GM23338 (cell line): ENCODE measurements at regions not wholly inside any gene's neighbourhood (a gene's known extent, or its start where the extent isn't known, plus 50 kb on each side); places are given as distances from the start of the nearest gene placed in this dataset.

Experiments
- ATAC-seq: fragments of 200-7000 bp; cut with Tn5 transposase; 3 replicates; pipeline ENCODE4 v1.9.1; 2020
- DNase-seq: peaks from one replicate; pipeline ENCODE4 v3.0.0-alpha.2; 2015; ENCODE audit warnings: low spot score
- H2AFZ ChIP-seq: fragments of 200-600 bp; sonication (generic); 2 replicates; pipeline ENCODE4 v1.8.0; 2016; ENCODE audit warnings: antibody characterized with exemption, mild to moderate bottlenecking, moderate library complexity
- H3F3A ChIP-seq: fragments of 200-600 bp; sonication (generic); replicated peaks from 2 replicates; pipeline ENCODE4 v1.8.0; 2017; ENCODE audit warnings: antibody characterized with exemption, mixed run types, low read depth
- H3K27ac ChIP-seq: fragments of 200-600 bp; sonication (generic); 2 replicates; pipeline ENCODE4 v1.6.1; 2016; ENCODE audit warnings: low read depth
- H3K27me3 ChIP-seq: fragments of 200-600 bp; sonication (generic); 2 replicates; pipeline ENCODE4 v1.8.0; 2016; ENCODE audit warnings: mild to moderate bottlenecking, mixed run types, moderate library complexity; ENCODE audit not compliant: insufficient read depth
- H3K36me3 ChIP-seq: fragments of 200-600 bp; sonication (generic); 2 replicates; pipeline ENCODE4 v1.8.0; 2016; ENCODE audit warnings: mild to moderate bottlenecking; ENCODE audit not compliant: insufficient read depth
- H3K4me1 ChIP-seq: fragments of 200-600 bp; sonication (generic); 2 replicates; pipeline ENCODE4 v1.8.0; 2016; ENCODE audit warnings: mild to moderate bottlenecking, moderate library complexity; ENCODE audit not compliant: insufficient read depth
- H3K4me2 ChIP-seq: fragments of 200-600 bp; sonication (generic); 2 replicates; pipeline ENCODE4 v1.7.1; 2017; ENCODE audit warnings: mixed run types
- H3K4me3 ChIP-seq: fragments of 200-600 bp; sonication (generic); 2 replicates; pipeline ENCODE4 v1.6.1; 2016; ENCODE audit warnings: mixed run types
- H3K79me2 ChIP-seq: fragments of 200-600 bp; sonication (generic); replicated peaks from 2 replicates; pipeline ENCODE4 v1.8.0; 2017; ENCODE audit warnings: mild to moderate bottlenecking; ENCODE audit not compliant: insufficient read depth
- H3K9me2 ChIP-seq: fragments of 200-600 bp; sonication (generic); 2 replicates; pipeline ENCODE4 v1.8.0; 2017; ENCODE audit not compliant: insufficient read depth
- H4K20me1 ChIP-seq: fragments of 200-600 bp; sonication (generic); replicated peaks from 2 replicates; pipeline ENCODE4 v1.8.0; 2017; ENCODE audit warnings: mild to moderate bottlenecking; ENCODE audit not compliant: insufficient read depth
- H3K27ac Mint-ChIP-seq: 2 replicates; pipeline ENCODE4 v1.8.0; 2020; ENCODE audit warnings: inconsistent platforms, mild to moderate bottlenecking, moderate library complexity, mixed read lengths
- H3K27me3 Mint-ChIP-seq: 3 replicates; pipeline ENCODE4 v1.8.0; 2022; ENCODE audit warnings: low read depth, mild to moderate bottlenecking, moderate library complexity, mixed read lengths, inconsistent platforms; ENCODE audit not compliant: insufficient read depth, poor library complexity
- H3K36me3 Mint-ChIP-seq: 3 replicates; pipeline ENCODE4 v1.8.0; 2021; ENCODE audit warnings: low read depth, mild to moderate bottlenecking, inconsistent platforms, moderate library complexity, mixed read lengths
- H3K4me1 Mint-ChIP-seq: 3 replicates; pipeline ENCODE4 v1.8.0; 2020; ENCODE audit warnings: mild to moderate bottlenecking, inconsistent platforms, mixed read lengths
- H3K4me3 Mint-ChIP-seq: 3 replicates; pipeline ENCODE4 v1.8.0; 2021; ENCODE audit warnings: moderate library complexity, mild to moderate bottlenecking, inconsistent platforms, mixed read lengths
- H3K9me3 Mint-ChIP-seq: 3 replicates; pipeline ENCODE4 v1.8.0; 2020; ENCODE audit warnings: moderate library complexity, mild to moderate bottlenecking, inconsistent platforms, mixed read lengths
- CREB1 ChIP-seq: fragments of 250-450 bp; sonication (Bioruptor Pico); IDR thresholded peaks from 2 replicates; pipeline ENCODE4 v1.5.0; 2020; ENCODE audit warnings: low read depth, mild to moderate bottlenecking, moderate library complexity
- EZH2 ChIP-seq: fragments of 200-600 bp; sonication (generic); IDR thresholded peaks from one replicate; pipeline ENCODE4 v1.8.0; 2017; ENCODE audit warnings: antibody characterized with exemption, mild to moderate bottlenecking, low read depth; ENCODE audit not compliant: unreplicated experiment
- EZH2phosphoT487 ChIP-seq: fragments of 200-600 bp; sonication (generic); IDR thresholded peaks from one replicate; pipeline ENCODE4 v1.8.1; 2018; ENCODE audit warnings: antibody characterized with exemption; ENCODE audit not compliant: unreplicated experiment
- JUNB ChIP-seq: IDR thresholded peaks from one replicate; pipeline ENCODE4 v1.6.1; 2016; ENCODE audit warnings: antibody characterized with exemption; ENCODE audit not compliant: unreplicated experiment
- NANOG ChIP-seq: IDR thresholded peaks from 2 replicates; pipeline ENCODE4 v1.6.1; 2016; ENCODE audit warnings: antibody characterized with exemption, borderline replicate concordance
- POLR2AphosphoS5 ChIP-seq: IDR thresholded peaks from 2 replicates; pipeline ENCODE4 v1.6.1; 2016; ENCODE audit warnings: antibody characterized with exemption, low read depth
- REST ChIP-seq: IDR thresholded peaks from one replicate; pipeline ENCODE4 v1.6.1; 2018; ENCODE audit warnings: antibody characterized with exemption; ENCODE audit not compliant: unreplicated experiment
- STAT1 ChIP-seq: IDR thresholded peaks from one replicate; pipeline ENCODE4 v1.6.1; 2016; ENCODE audit warnings: antibody characterized with exemption; ENCODE audit not compliant: unreplicated experiment
- ZNF114 ChIP-seq: fragments of 250-450 bp; sonication (Bioruptor Pico); IDR thresholded peaks from 2 replicates; pipeline ENCODE4 v1.5.0; 2020; ENCODE audit warnings: mild to moderate bottlenecking, moderate library complexity
- ZNF331 ChIP-seq: fragments of 250-450 bp; sonication (Bioruptor Pico); IDR thresholded peaks from 2 replicates; pipeline ENCODE4 v1.5.0; 2020; ENCODE audit warnings: low read depth, mild to moderate bottlenecking, moderate library complexity
- ZNF462 ChIP-seq: fragments of 250-450 bp; sonication (Bioruptor Pico); IDR thresholded peaks from 2 replicates; pipeline ENCODE4 v1.5.0; 2020; ENCODE audit warnings: mild to moderate bottlenecking, moderate library complexity
- TF ChIP-seq, protein P1 (sequence below): IDR thresholded peaks from 2 replicates; pipeline ENCODE4 v1.6.1; 2016; ENCODE audit warnings: antibody characterized with exemption
- TF ChIP-seq, protein P2 (sequence below), 2 experiments: fragments of 200-600 bp in 1 of 2; sonication (generic) in 1 of 2; conservative IDR thresholded peaks; 2 replicates each; pipeline versions ENCODE4 v1.5.1 to v1.6.1; 2016 to 2017; ENCODE audit warnings: antibody characterized with exemption in 2 of 2, low read depth in 2 of 2, mild to moderate bottlenecking in 2 of 2, moderate library complexity in 1 of 2

DNA sequence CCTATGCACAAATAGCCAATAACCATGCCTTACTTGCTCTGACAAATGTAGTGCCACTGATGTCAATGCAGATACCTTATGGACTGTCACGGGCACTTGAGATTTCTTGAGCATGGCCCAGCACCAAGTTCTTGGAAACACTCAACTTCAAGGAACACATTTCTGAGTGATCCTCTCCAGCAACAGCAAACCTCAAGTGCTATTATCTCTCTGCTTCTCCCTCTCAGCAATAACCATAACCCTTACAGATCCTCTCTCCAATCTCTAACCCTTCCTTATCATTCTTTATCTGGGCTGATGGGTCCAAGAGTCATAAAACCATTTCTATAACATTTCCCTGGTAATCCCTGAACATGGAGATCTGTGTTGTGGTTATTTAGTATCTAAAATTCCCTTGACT is 266.9 kb upstream of the STXBP5 start:
- Mint-ChIP-seq H3K27me3 (no peaks in the 10 kb centered on the region), H3K9me3 (peaks cover 4% of the 10 kb centered on the region), H3K4me3 (no peak overlapping the region), H3K27ac (no peak overlapping the region), H3K4me1 (no peaks in the 10 kb centered on the region), H3K36me3 (no peaks in the 10 kb centered on the region)
- H3K4me1 ChIP-seq = no peaks in the 10 kb centered on the region
- no peaks in the 10 kb centered on the region for H3K9me2 ChIP-seq
- H2AFZ ChIP-seq = no peak overlapping the region
- no peaks in the 10 kb centered on the region for H3K27me3 ChIP-seq
- H3K4me3 ChIP-seq = no peak overlapping the region
- TF ChIP-seq ZNF331 (CRISPR knock-in tag) (no peak), STAT1 (no peak), NANOG (no peak), CREB1 (no peak), ZNF462 (CRISPR knock-in tag) (no peak), EZH2 (no peak), ZNF114 (CRISPR knock-in tag) (no peak), EZH2phosphoT487 (no peak), JUNB (no peak), POLR2AphosphoS5 (no peak), REST (no peak)
- TF ChIP-seq, protein P1, sequence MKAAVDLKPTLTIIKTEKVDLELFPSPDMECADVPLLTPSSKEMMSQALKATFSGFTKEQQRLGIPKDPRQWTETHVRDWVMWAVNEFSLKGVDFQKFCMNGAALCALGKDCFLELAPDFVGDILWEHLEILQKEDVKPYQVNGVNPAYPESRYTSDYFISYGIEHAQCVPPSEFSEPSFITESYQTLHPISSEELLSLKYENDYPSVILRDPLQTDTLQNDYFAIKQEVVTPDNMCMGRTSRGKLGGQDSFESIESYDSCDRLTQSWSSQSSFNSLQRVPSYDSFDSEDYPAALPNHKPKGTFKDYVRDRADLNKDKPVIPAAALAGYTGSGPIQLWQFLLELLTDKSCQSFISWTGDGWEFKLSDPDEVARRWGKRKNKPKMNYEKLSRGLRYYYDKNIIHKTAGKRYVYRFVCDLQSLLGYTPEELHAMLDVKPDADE = no peak
- TF ChIP-seq, protein P2, sequence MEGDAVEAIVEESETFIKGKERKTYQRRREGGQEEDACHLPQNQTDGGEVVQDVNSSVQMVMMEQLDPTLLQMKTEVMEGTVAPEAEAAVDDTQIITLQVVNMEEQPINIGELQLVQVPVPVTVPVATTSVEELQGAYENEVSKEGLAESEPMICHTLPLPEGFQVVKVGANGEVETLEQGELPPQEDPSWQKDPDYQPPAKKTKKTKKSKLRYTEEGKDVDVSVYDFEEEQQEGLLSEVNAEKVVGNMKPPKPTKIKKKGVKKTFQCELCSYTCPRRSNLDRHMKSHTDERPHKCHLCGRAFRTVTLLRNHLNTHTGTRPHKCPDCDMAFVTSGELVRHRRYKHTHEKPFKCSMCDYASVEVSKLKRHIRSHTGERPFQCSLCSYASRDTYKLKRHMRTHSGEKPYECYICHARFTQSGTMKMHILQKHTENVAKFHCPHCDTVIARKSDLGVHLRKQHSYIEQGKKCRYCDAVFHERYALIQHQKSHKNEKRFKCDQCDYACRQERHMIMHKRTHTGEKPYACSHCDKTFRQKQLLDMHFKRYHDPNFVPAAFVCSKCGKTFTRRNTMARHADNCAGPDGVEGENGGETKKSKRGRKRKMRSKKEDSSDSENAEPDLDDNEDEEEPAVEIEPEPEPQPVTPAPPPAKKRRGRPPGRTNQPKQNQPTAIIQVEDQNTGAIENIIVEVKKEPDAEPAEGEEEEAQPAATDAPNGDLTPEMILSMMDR (conservative IDR thresholded peaks at IDR 0.05; ENCODE audit: low read depth in 2 of 2) = no peak
- H4K20me1 ChIP-seq = no peaks in the 10 kb centered on the region
- H3K27ac ChIP-seq = no peak overlapping the region
- no peaks in the 10 kb centered on the region for H3K79me2 ChIP-seq
- no peaks in the 10 kb centered on the region for H3K36me3 ChIP-seq
- H3K4me2 ChIP-seq = no peak overlapping the region
- DNase-seq = no peak
- H3F3A ChIP-seq = no peaks in the 10 kb centered on the region
- no peak for ATAC-seq
